PC-9 (cell line): ENCODE measurements at regions not wholly inside any gene's neighbourhood (a gene's known extent, or its start where the extent isn't known, plus 50 kb on each side); places are given as distances from the start of the nearest gene placed in this dataset.
A peak's percentile ranks its signal among the peaks of the same experiment; 100 is the strongest.

Source experiments
- BruUV-seq: library from RNA; stranded (reverse); fragments of 400-500 nt; replicated peaks from 2 replicates; lab custom pipeline; 2021; lab: Mats Ljungman, UMichigan
- CTCF ChIA-PET: fragments of 300-600 bp; sonication (Branson Sonifier 250); formaldehyde crosslinking; loops from one replicate; lab custom pipeline; 2022; ENCODE audit warnings: antibody characterized with exemption; lab: Charles Lee
- POLR2A ChIA-PET: fragments of 300-600 bp; sonication (Branson Sonifier 250); formaldehyde crosslinking; loops from one replicate; lab custom pipeline; 2022; ENCODE audit warnings: antibody characterized with exemption; ENCODE audit not compliant: unreplicated experiment; lab: Charles Lee
- DNase-seq, 2 experiments: peaks; one replicate each; pipeline versions ENCODE4 v3.0.0 to v3.0.0-alpha.2; 2015 to 2022; ENCODE audit warnings: mixed read lengths in 1 of 2
- H2AFZ ChIP-seq: fragments of 200-600 bp; sonication (generic); 2 replicates; pipeline ENCODE4 v1.8.1; 2017; ENCODE audit warnings: antibody characterized with exemption
- H3F3A ChIP-seq: fragments of 200-600 bp; sonication (generic); 2 replicates; pipeline ENCODE4 v1.8.1; 2017; ENCODE audit warnings: antibody characterized with exemption, mild to moderate bottlenecking, low read depth; ENCODE audit not compliant: insufficient read depth
- H3K27ac ChIP-seq: fragments of 200-600 bp; sonication (generic); 2 replicates; pipeline ENCODE4 v1.6.1; 2016; ENCODE audit warnings: mixed run types
- H3K27me3 ChIP-seq: fragments of 200-600 bp; sonication (generic); 2 replicates; pipeline ENCODE4 v1.6.1; 2016; ENCODE audit warnings: low read depth, mixed run types; ENCODE audit not compliant: insufficient read depth
- H3K36me3 ChIP-seq: fragments of 200-600 bp; sonication (generic); 2 replicates; pipeline ENCODE4 v1.6.1; 2016; ENCODE audit warnings: low read depth, mixed run types
- H3K4me1 ChIP-seq: fragments of 200-600 bp; sonication (generic); replicated peaks from 2 replicates; pipeline ENCODE4 v1.6.1; 2016; ENCODE audit warnings: mixed run types; ENCODE audit not compliant: insufficient read depth
- H3K4me2 ChIP-seq: fragments of 200-600 bp; sonication (generic); 2 replicates; pipeline ENCODE4 v1.6.1; 2017; ENCODE audit warnings: mixed run types
- H3K4me3 ChIP-seq: fragments of 200-600 bp; sonication (generic); 2 replicates; pipeline ENCODE4 v1.6.1; 2016; ENCODE audit warnings: mixed run types
- H3K79me2 ChIP-seq: fragments of 200-600 bp; sonication (generic); 2 replicates; pipeline ENCODE4 v1.6.1; 2017; ENCODE audit warnings: low read depth, mixed run types
- H3K9me2 ChIP-seq: fragments of 200-600 bp; sonication (generic); 2 replicates; pipeline ENCODE4 v1.8.1; 2017; ENCODE audit warnings: mild to moderate bottlenecking; ENCODE audit not compliant: insufficient read depth
- H3K9me3 ChIP-seq: fragments of 200-600 bp; sonication (generic); 2 replicates; pipeline ENCODE4 v1.8.1; 2016; ENCODE audit warnings: low read depth; ENCODE audit not compliant: insufficient read depth
- H4K20me1 ChIP-seq: fragments of 200-600 bp; sonication (generic); 2 replicates; pipeline ENCODE4 v1.8.1; 2017; ENCODE audit not compliant: insufficient read depth
- EZH2 ChIP-seq: fragments of 200-600 bp; sonication (generic); IDR thresholded peaks from 2 replicates; pipeline ENCODE4 v1.8.0; 2017; ENCODE audit warnings: antibody characterized with exemption, low read depth
- intact Hi-C: fragments of 100-400 bp; cut with micrococcal nuclease; formaldehyde crosslinking; loops from one replicate; pipeline ENCODE4 v1.10.0; 2022; ENCODE audit not compliant: unreplicated experiment
- TF ChIP-seq, protein P1 (sequence below): fragments of 200-600 bp; sonication (generic); conservative IDR thresholded peaks from 2 replicates; pipeline ENCODE4 v1.6.1; 2017; ENCODE audit warnings: mixed run types, antibody characterized with exemption, mild to moderate bottlenecking, moderate library complexity

DNA sequence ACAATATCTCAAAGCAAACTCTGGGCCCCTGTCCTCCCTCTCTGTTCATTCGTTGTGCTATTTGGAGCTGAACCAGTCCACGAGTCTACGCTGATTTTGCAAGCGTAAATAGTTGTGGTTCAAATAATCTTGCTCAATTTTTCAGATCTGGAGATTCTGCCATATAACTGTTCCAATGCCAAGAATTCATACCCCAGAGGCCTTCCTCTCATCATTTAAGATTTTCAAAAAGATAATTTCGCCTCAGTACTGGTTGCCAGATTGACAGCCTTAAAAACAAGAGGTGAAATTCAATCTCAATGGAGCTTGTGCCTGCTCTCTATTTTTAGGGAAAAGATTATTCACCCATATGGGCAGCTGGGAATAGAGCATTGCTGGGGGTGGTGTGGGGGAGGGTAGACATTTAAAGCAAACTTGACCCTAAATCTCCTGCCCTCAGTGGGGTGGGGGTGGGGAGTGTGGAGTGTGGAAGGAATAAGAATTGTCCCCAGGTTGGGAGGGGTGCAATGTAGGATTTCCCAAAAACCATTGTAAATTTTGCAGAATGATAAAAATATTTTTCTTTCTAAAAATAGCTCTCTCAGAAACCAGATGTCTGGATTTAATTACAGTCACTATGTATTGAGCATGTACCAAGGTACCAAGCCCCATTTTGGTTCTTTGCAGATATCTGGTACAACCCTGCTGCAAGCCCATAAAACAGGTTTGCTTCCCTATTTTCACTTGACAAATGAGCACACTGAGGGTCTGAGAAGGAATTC, 104.7 kb upstream of the EEPD1 start:
- peak; percentile 55 to 98 for DNase-seq
- Histone ChIP-seq H3F3A (peaks cover 32% of the 10 kb centered on the region), H3K4me1 (peaks cover 61% of the 10 kb centered on the region), H4K20me1 (no peaks in the 10 kb centered on the region), H3K4me2 (peak overlapping the region; percentile 46), H3K9me2 (no peaks in the 10 kb centered on the region), H3K36me3 (no peaks in the 10 kb centered on the region), H3K27me3 (no peaks in the 10 kb centered on the region), H3K4me3 (no peak overlapping the region), H3K9me3 (no peaks in the 10 kb centered on the region), H3K27ac (peak overlapping the region; percentile 28), H2AFZ (no peak overlapping the region), H3K79me2 (no peaks in the 10 kb centered on the region)
- ChIA-PET POLR2A (interaction anchor here (0.6 to 0.7 kb wide), 2 partner anchors 22 to 239 kb away, joined by 3 to 4 read pairs; no protein-coding TSS in a partner anchor), CTCF (interaction anchor here (1.3 kb wide), 1 partner anchor 80 kb away, joined by 4 read pairs; no protein-coding TSS in a partner anchor)
- no peak for TF ChIP-seq EZH2
- TF ChIP-seq, protein P1, sequence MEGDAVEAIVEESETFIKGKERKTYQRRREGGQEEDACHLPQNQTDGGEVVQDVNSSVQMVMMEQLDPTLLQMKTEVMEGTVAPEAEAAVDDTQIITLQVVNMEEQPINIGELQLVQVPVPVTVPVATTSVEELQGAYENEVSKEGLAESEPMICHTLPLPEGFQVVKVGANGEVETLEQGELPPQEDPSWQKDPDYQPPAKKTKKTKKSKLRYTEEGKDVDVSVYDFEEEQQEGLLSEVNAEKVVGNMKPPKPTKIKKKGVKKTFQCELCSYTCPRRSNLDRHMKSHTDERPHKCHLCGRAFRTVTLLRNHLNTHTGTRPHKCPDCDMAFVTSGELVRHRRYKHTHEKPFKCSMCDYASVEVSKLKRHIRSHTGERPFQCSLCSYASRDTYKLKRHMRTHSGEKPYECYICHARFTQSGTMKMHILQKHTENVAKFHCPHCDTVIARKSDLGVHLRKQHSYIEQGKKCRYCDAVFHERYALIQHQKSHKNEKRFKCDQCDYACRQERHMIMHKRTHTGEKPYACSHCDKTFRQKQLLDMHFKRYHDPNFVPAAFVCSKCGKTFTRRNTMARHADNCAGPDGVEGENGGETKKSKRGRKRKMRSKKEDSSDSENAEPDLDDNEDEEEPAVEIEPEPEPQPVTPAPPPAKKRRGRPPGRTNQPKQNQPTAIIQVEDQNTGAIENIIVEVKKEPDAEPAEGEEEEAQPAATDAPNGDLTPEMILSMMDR: no peak
- BruUV-seq: no TSS peak
- intact Hi-C loops: loop anchor here (1.0 to 2.0 kb wide), 4 partner anchors 11 to 242 kb away; no protein-coding TSS in a partner anchor

DNA sequence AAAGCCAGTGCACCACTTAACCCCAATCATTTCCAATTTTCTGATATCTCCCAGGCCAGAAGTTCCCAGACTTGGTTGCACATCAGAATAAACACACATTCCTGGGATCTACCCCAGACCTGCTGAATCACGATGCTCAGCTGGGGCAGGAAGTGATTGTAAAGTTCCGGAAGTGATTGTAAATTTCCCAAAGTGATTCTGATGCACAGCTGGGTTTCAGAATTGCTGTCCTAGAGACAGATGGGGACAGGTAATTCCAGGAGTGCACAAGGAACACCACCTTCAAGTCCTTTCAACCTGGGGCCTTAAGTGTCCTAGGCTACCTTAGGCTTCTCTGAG, 104.2 kb upstream of the EEPD1 start:
- Histone ChIP-seq H3K4me1 (peaks cover 60% of the 10 kb centered on the region), H3K36me3 (no peaks in the 10 kb centered on the region), H4K20me1 (no peaks in the 10 kb centered on the region), H3K9me3 (no peaks in the 10 kb centered on the region), H3F3A (peaks cover 32% of the 10 kb centered on the region), H3K27me3 (no peaks in the 10 kb centered on the region), H3K4me3 (no peak overlapping the region), H3K9me2 (no peaks in the 10 kb centered on the region), H3K79me2 (no peaks in the 10 kb centered on the region), H3K4me2 (peak overlapping the region; percentile 46), H2AFZ (no peak overlapping the region), H3K27ac (no peak overlapping the region)
- TF ChIP-seq, protein P1: no peak
- no peak for TF ChIP-seq EZH2
- no TSS peak for BruUV-seq
- DNase-seq: no peak
- ChIA-PET POLR2A (interaction anchor here (0.6 to 0.7 kb wide), 2 partner anchors 23 to 239 kb away, joined by 3 to 4 read pairs; no protein-coding TSS in a partner anchor), CTCF (interaction anchor here (1.3 kb wide), 1 partner anchor 80 kb away, joined by 4 read pairs; no protein-coding TSS in a partner anchor)
- intact Hi-C loops: loop anchor here (1.0 to 2.0 kb wide), 4 partner anchors 12 to 241 kb away; no protein-coding TSS in a partner anchor

DNA sequence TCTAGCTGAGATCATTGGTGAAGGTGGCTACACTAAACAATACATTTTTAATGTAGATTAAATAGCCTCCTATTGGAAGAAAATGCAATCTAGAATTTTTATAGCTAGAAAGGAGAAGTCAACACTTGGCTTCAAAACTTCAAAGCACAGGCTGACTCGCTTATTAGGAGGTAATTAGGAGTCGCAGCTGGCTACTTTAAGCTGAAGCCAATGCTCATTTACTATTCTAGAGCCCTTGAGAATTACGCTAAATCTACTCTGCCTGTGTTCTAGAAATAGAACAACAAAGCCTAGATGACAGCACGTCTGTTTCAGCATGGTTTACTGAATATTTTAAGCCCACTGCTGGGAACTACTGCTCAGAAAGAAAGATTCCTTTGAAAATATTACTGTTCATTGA, 101.6 kb upstream of the EEPD1 start:
- ChIA-PET CTCF (interaction anchor here (0.6 kb wide), 1 partner anchor 267 kb away, joined by 3 read pairs; no protein-coding TSS in a partner anchor), POLR2A (interaction anchor here (0.6 kb wide), 2 partner anchors 68 to 1109 kb away, joined by 3 read pairs; no protein-coding TSS in a partner anchor)
- Histone ChIP-seq H3K36me3 (no peaks in the 10 kb centered on the region), H3K4me1 (peaks cover 48% of the 10 kb centered on the region), H3K27me3 (no peaks in the 10 kb centered on the region), H2AFZ (no peak overlapping the region), H3F3A (peaks cover 21% of the 10 kb centered on the region), H3K4me2 (no peak overlapping the region), H3K79me2 (no peaks in the 10 kb centered on the region), H3K4me3 (no peak overlapping the region), H4K20me1 (no peaks in the 10 kb centered on the region), H3K9me3 (no peaks in the 10 kb centered on the region), H3K27ac (no peak overlapping the region), H3K9me2 (no peaks in the 10 kb centered on the region)
- no TSS peak for BruUV-seq
- no peak for TF ChIP-seq EZH2
- TF ChIP-seq, protein P1: no peak
- no peak for DNase-seq
- intact Hi-C loops: no loop called here
